RKO (cell line): ENCODE measurements at regions not wholly inside any gene's neighbourhood (a gene's known extent, or its start where the extent isn't known, plus 50 kb on each side); places are given as distances from the start of the nearest gene placed in this dataset.

Source experiments
- DNase-seq: peaks from one replicate; pipeline ENCODE4 v3.0.0-alpha.2; 2016; ENCODE audit warnings: low spot score

GRCh38 chr22:42180349-42180842, 49.8 kb upstream of the CYP2D6 start:
- DNase-seq: no peak
